A673 (cell line): ENCODE measurements at regions not wholly inside any gene's neighbourhood (a gene's known extent, or its start where the extent isn't known, plus 50 kb on each side); places are given as distances from the start of the nearest gene placed in this dataset.

Experiments
- BruUV-seq: library from RNA; stranded (reverse); fragments of 400-500 nt; replicated peaks from 2 replicates; lab custom pipeline; 2021; lab: Mats Ljungman, UMichigan
- CTCF ChIA-PET: fragments of 300-600 bp; sonication (Branson Sonifier 250); formaldehyde crosslinking; loops from one replicate; lab custom pipeline; 2022; ENCODE audit warnings: antibody characterized with exemption; lab: Charles Lee
- POLR2A ChIA-PET: fragments of 300-600 bp; sonication (Branson Sonifier 250); formaldehyde crosslinking; loops from one replicate; lab custom pipeline; 2022; ENCODE audit warnings: antibody characterized with exemption; ENCODE audit not compliant: low non-redundant PET; lab: Charles Lee
- DNase-seq: peaks from one replicate; pipeline ENCODE4 v3.0.0-alpha.2; 2015; ENCODE audit warnings: low spot score
- H3K27ac ChIP-seq: fragments of 200-600 bp; sonication (generic); 2 replicates; pipeline ENCODE4 v1.5.1; 2016; ENCODE audit warnings: mixed run types, low read depth, mild to moderate bottlenecking, mixed read lengths, antibody characterized with exemption, low read length; ENCODE audit not compliant: poor library complexity, severe bottlenecking
- H3K27me3 ChIP-seq: fragments of 200-600 bp; sonication (generic); replicated peaks from 2 replicates; pipeline ENCODE4 v1.6.1; 2017; ENCODE audit warnings: mixed run types, low read depth, mild to moderate bottlenecking, mixed read lengths, antibody characterized with exemption, low read length; ENCODE audit not compliant: insufficient read depth, poor library complexity
- H3K36me3 ChIP-seq: fragments of 200-600 bp; sonication (generic); 2 replicates; pipeline ENCODE4 v1.6.1; 2016; ENCODE audit warnings: mixed run types, mild to moderate bottlenecking, mixed read lengths, antibody characterized with exemption, low read length; ENCODE audit not compliant: insufficient read depth, poor library complexity, severe bottlenecking
- H3K4me1 ChIP-seq: fragments of 200-600 bp; sonication (generic); 2 replicates; pipeline ENCODE4 v1.6.1; 2017; ENCODE audit warnings: mixed run types, mild to moderate bottlenecking, mixed read lengths, antibody characterized with exemption, low read length; ENCODE audit not compliant: insufficient read depth, poor library complexity, severe bottlenecking
- H3K4me3 ChIP-seq: fragments of 200-600 bp; sonication (generic); 2 replicates; pipeline ENCODE4 v1.5.1; 2016; ENCODE audit warnings: low read depth, mixed run types, mild to moderate bottlenecking, mixed read lengths, low read length; ENCODE audit not compliant: poor library complexity, severe bottlenecking
- H3K9me3 ChIP-seq: fragments of 200-600 bp; sonication (generic); 2 replicates; pipeline ENCODE4 v1.6.1; 2016; ENCODE audit warnings: mixed run types, low read depth, mild to moderate bottlenecking, mixed read lengths, antibody characterized with exemption, low read length; ENCODE audit not compliant: poor library complexity, severe bottlenecking
- EZH2 ChIP-seq: fragments of 200-600 bp; sonication (generic); IDR thresholded peaks from 2 replicates; pipeline ENCODE4 v1.6.1; 2017; ENCODE audit warnings: borderline replicate concordance, low read depth, mild to moderate bottlenecking, mixed read lengths, antibody characterized with exemption, low read length; ENCODE audit not compliant: poor library complexity, severe bottlenecking
- intact Hi-C: fragments of 100-400 bp; cut with micrococcal nuclease; formaldehyde crosslinking; loops from one replicate; pipeline ENCODE4 v1.10.0; 2022; ENCODE audit not compliant: unreplicated experiment
- TF ChIP-seq, protein P1 (sequence below): fragments of 300-800, 200-600 bp; sonication (generic); conservative IDR thresholded peaks from 2 replicates; pipeline ENCODE4 v1.5.1; 2017; ENCODE audit warnings: low read depth, mild to moderate bottlenecking, antibody characterized with exemption, low read length, moderate library complexity, mixed read lengths

GRCh38 chr9:106745876-106746275 is 117.1 kb upstream of the ZNF462 start:
- H3K36me3 ChIP-seq: no peaks in the 10 kb centered on the region
- no TSS peak for BruUV-seq
- no peaks in the 10 kb centered on the region for H3K27me3 ChIP-seq
- H3K27ac ChIP-seq: no peak overlapping the region
- no peaks in the 10 kb centered on the region for H3K4me1 ChIP-seq
- no peak for DNase-seq
- TF ChIP-seq, protein P1, sequence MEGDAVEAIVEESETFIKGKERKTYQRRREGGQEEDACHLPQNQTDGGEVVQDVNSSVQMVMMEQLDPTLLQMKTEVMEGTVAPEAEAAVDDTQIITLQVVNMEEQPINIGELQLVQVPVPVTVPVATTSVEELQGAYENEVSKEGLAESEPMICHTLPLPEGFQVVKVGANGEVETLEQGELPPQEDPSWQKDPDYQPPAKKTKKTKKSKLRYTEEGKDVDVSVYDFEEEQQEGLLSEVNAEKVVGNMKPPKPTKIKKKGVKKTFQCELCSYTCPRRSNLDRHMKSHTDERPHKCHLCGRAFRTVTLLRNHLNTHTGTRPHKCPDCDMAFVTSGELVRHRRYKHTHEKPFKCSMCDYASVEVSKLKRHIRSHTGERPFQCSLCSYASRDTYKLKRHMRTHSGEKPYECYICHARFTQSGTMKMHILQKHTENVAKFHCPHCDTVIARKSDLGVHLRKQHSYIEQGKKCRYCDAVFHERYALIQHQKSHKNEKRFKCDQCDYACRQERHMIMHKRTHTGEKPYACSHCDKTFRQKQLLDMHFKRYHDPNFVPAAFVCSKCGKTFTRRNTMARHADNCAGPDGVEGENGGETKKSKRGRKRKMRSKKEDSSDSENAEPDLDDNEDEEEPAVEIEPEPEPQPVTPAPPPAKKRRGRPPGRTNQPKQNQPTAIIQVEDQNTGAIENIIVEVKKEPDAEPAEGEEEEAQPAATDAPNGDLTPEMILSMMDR: no peak
- no peak for TF ChIP-seq EZH2
- ChIA-PET CTCF (no interaction called here), POLR2A (no interaction called here)
- H3K4me3 ChIP-seq: no peak overlapping the region
- H3K9me3 ChIP-seq: no peaks in the 10 kb centered on the region
- intact Hi-C loops: no loop called here

- Histone ChIP-seq H3K4me3 (no peak overlapping the region), H3K4me1 (no peaks in the 10 kb centered on the region), H3K27me3 (no peaks in the 10 kb centered on the region), H3K27ac (no peak overlapping the region), H3K9me3 (no peaks in the 10 kb centered on the region), H3K36me3 (no peaks in the 10 kb centered on the region)
- intact Hi-C loops: no loop called here
- no TSS peak for BruUV-seq
- TF ChIP-seq, protein P1: no peak
- no peak for TF ChIP-seq EZH2
- POLR2A ChIA-PET: no interaction called here
- no peak for DNase-seq
- CTCF ChIA-PET: no interaction called here
Measured at GRCh38 chr9:106751681-106752080, 111.3 kb upstream of the ZNF462 start.

DNA sequence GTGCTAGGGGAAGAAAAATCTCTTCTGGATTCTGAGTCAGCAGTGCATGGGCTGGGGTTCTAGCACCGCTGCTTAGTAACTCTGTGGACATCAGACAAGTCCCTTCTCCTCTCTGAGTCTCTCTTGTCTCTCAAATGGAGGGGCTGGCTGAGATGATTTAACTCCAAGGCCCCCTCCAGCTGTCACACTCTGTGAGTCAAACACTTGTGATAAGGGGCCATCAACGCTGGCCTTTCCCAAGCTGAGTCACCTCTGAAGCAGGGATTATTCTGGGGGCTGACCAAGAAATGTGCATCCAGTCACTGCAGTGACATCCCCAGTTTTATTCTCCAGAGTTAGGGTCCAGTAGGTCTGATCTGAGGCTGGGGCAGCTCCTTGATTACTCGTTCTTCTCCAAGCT is 110.4 kb upstream of the ZNF462 start:
- Histone ChIP-seq H3K9me3 (no peaks in the 10 kb centered on the region), H3K27ac (no peak overlapping the region), H3K27me3 (no peaks in the 10 kb centered on the region), H3K36me3 (no peaks in the 10 kb centered on the region), H3K4me3 (no peak overlapping the region), H3K4me1 (no peaks in the 10 kb centered on the region)
- POLR2A ChIA-PET: no interaction called here
- TF ChIP-seq, protein P1: no peak
- TF ChIP-seq EZH2: no peak
- no TSS peak for BruUV-seq
- intact Hi-C loops: no loop called here
- DNase-seq: no peak
- CTCF ChIA-PET: no interaction called here
